SK-N-SH treated with all-trans-retinoic acid at 6 μM for 48 hours (cell line): ENCODE measurements at regions not wholly inside any gene's neighbourhood (a gene's known extent, or its start where the extent isn't known, plus 50 kb on each side); places are given as distances from the start of the nearest gene placed in this dataset.

Source experiments
- ATAC-seq: fragments of 200-7000 bp; cut with Tn5 transposase; 3 replicates; pipeline ENCODE4 v1.9.1; 2020; ENCODE audit warnings: mild to moderate bottlenecking, moderate library complexity
- ARNTL ChIP-seq: fragments of 450-650 bp; formaldehyde crosslinking; IDR thresholded peaks from 2 replicates; pipeline ENCODE4 v1.5.0; 2020; ENCODE audit warnings: low read depth, mild to moderate bottlenecking, moderate library complexity, borderline replicate concordance
- BACH2 ChIP-seq: fragments of 250-450 bp; sonication (Bioruptor Pico); IDR thresholded peaks from 2 replicates; pipeline ENCODE4 v1.9.0; 2021; ENCODE audit warnings: mild to moderate bottlenecking, borderline replicate concordance
- CREB5 ChIP-seq: fragments of 250-450 bp; sonication (Bioruptor Pico); IDR thresholded peaks from 2 replicates; pipeline ENCODE4 v1.5.1; 2020; ENCODE audit warnings: low read depth, mild to moderate bottlenecking, moderate library complexity
- CSDC2 ChIP-seq: fragments of 250-450 bp; sonication (Bioruptor Pico); IDR thresholded peaks from 2 replicates; pipeline ENCODE4 v1.5.0; 2020; ENCODE audit warnings: mild to moderate bottlenecking, moderate library complexity
- CSRNP3 ChIP-seq: fragments of 250-450 bp; sonication (Bioruptor Pico); IDR thresholded peaks from 2 replicates; pipeline ENCODE4 v1.5.1; 2021; ENCODE audit warnings: mild to moderate bottlenecking, moderate library complexity
- ESRRG ChIP-seq: fragments of 250-450 bp; sonication (Bioruptor Pico); IDR thresholded peaks from 2 replicates; pipeline ENCODE4 v1.6.1; 2021; ENCODE audit warnings: mild to moderate bottlenecking
- ISL1 ChIP-seq: fragments of 250-450 bp; sonication (Bioruptor Pico); IDR thresholded peaks from 2 replicates; pipeline ENCODE4 v2.1.2; 2022; ENCODE audit warnings: mild to moderate bottlenecking, moderate library complexity
- OSR1 ChIP-seq: fragments of 250-450 bp; sonication (Bioruptor Pico); IDR thresholded peaks from 2 replicates; pipeline ENCODE4 v1.8.0; 2022; ENCODE audit warnings: moderate library complexity, mild to moderate bottlenecking, inconsistent platforms
- PATZ1 ChIP-seq: fragments of 250-450 bp; sonication (Bioruptor Pico); IDR thresholded peaks from 2 replicates; pipeline ENCODE4 v1.8.0; 2020; ENCODE audit warnings: mild to moderate bottlenecking, moderate library complexity, borderline replicate concordance
- POU6F1 ChIP-seq: fragments of 250-450 bp; sonication (Bioruptor Pico); IDR thresholded peaks from 2 replicates; pipeline ENCODE4 v1.8.0; 2021; ENCODE audit warnings: low read depth, mild to moderate bottlenecking, moderate library complexity, borderline replicate concordance
- PPARA ChIP-seq: fragments of 250-450 bp; sonication (Bioruptor Pico); IDR thresholded peaks from 2 replicates; pipeline ENCODE4 v1.5.0; 2020; ENCODE audit warnings: mild to moderate bottlenecking, borderline replicate concordance
- RARB ChIP-seq: fragments of 250-450 bp; sonication (Bioruptor Pico); IDR thresholded peaks from 2 replicates; pipeline ENCODE4 v1.8.0; 2021; ENCODE audit warnings: mild to moderate bottlenecking, moderate library complexity
- SNAI2 ChIP-seq: fragments of 250-450 bp; sonication (Bioruptor Pico); IDR thresholded peaks from 2 replicates; pipeline ENCODE4 v1.5.0; 2020; ENCODE audit warnings: mild to moderate bottlenecking, moderate library complexity
- TOX ChIP-seq: fragments of 250-450 bp; sonication (Bioruptor Pico); IDR thresholded peaks from 2 replicates; pipeline ENCODE4 v1.8.0; 2021; ENCODE audit warnings: mild to moderate bottlenecking, moderate library complexity, borderline replicate concordance
- TSHZ2 ChIP-seq: fragments of 250-450 bp; sonication (Bioruptor Pico); IDR thresholded peaks from 2 replicates; pipeline ENCODE4 v1.5.0; 2020; ENCODE audit warnings: mild to moderate bottlenecking, moderate library complexity
- ZC3H10 ChIP-seq: fragments of 250-450 bp; sonication (Bioruptor Pico); IDR thresholded peaks from 2 replicates; pipeline ENCODE4 v1.5.1; 2021; ENCODE audit warnings: mild to moderate bottlenecking, moderate library complexity
- ZFP3 ChIP-seq: fragments of 250-450 bp; sonication (Bioruptor Pico); IDR thresholded peaks from 2 replicates; pipeline ENCODE4 v1.5.0; 2020; ENCODE audit warnings: mild to moderate bottlenecking, moderate library complexity
- ZFP30 ChIP-seq: fragments of 450-650 bp; formaldehyde crosslinking; IDR thresholded peaks from 2 replicates; pipeline ENCODE4 v1.5.0; 2022; ENCODE audit warnings: mild to moderate bottlenecking, moderate library complexity
- ZNF565 ChIP-seq: fragments of 450-650 bp; formaldehyde crosslinking; conservative IDR thresholded peaks from 2 replicates; pipeline ENCODE4 v1.5.0; 2020; ENCODE audit warnings: low read depth, mild to moderate bottlenecking, moderate library complexity
- ZNF8 ChIP-seq: fragments of 450-650 bp; formaldehyde crosslinking; IDR thresholded peaks from 2 replicates; pipeline ENCODE4 v1.5.0; 2020; ENCODE audit warnings: mild to moderate bottlenecking, moderate library complexity

GRCh38 chr2:183511154-183511553 lies 386.9 kb downstream of the NUP35 start:
- ATAC-seq, result no peak
- TF ChIP-seq ZFP30 (CRISPR knock-in tag) (no peak), BACH2 (no peak)
- TF ChIP-seq, all 23 proteins: peak for 0

- ATAC-seq, result no peak
- no peak for TF ChIP-seq TSHZ2 (CRISPR knock-in tag)
- no peak for TF ChIP-seq CSRNP3 (CRISPR knock-in tag)
- TF ChIP-seq ESRRG (CRISPR knock-in tag), result no peak
- no peak for TF ChIP-seq TOX (CRISPR knock-in tag)
- no peak for TF ChIP-seq PATZ1 (CRISPR knock-in tag)
- no peak for TF ChIP-seq POU6F1 (CRISPR knock-in tag)
- no peak for TF ChIP-seq RARB (CRISPR knock-in tag)
- TF ChIP-seq PPARA (CRISPR knock-in tag), result no peak
- no peak for TF ChIP-seq ISL1 (CRISPR knock-in tag)
- no peak for TF ChIP-seq SNAI2 (CRISPR knock-in tag)
- TF ChIP-seq ZNF8, result no peak
- TF ChIP-seq ZFP3, result no peak
- no peak for TF ChIP-seq BACH2
- no peak for TF ChIP-seq CSDC2 (CRISPR knock-in tag)
- TF ChIP-seq CREB5 (CRISPR knock-in tag), result no peak
- TF ChIP-seq ARNTL (CRISPR knock-in tag), result no peak
- TF ChIP-seq OSR1 (CRISPR knock-in tag), result no peak
- TF ChIP-seq ZNF565 (CRISPR knock-in tag), result no peak
- TF ChIP-seq ZC3H10, result no peak
- TF ChIP-seq ZFP30 (CRISPR knock-in tag), result no peak
- TF ChIP-seq, all 23 proteins: peak for 0
These were observed 395.3 kb downstream of the NUP35 start for GRCh38 chr2:183519371-183520056.

GRCh38 chr2:183521911-183522310 lies 397.7 kb downstream of the NUP35 start:
- no peak for TF ChIP-seq ZFP3
- no peak for TF ChIP-seq SNAI2 (CRISPR knock-in tag)
- TF ChIP-seq, all 23 proteins: peak for 0
- ATAC-seq, result no peak
